ENCODE measurements at regions not wholly inside any gene's neighbourhood (a gene's known extent, or its start where the extent isn't known, plus 50 kb on each side); places are given as distances from the start of the nearest gene placed in this dataset.

- TF ChIP-seq EZH2 (IDR thresholded peaks at IDR 0.05; ENCODE audit: insufficient read depth, poor library complexity, severe bottlenecking) (no peak), EZH2phosphoT487 (IDR thresholded peaks at IDR 0.05; ENCODE audit: insufficient read depth, low read depth) (no peak)
Measured at GRCh38 chr4:28444886-28445496, 1584.3 kb downstream of the STIM2 start.
